Stomach (tissue), 4 donors: ENCODE measurements at regions not wholly inside any gene's neighbourhood (a gene's known extent, or its start where the extent isn't known, plus 50 kb on each side); places are given as distances from the start of the nearest gene placed in this dataset.

Source experiments
- POLR2A ChIP-seq, 4 donors: fragments of 450-650 bp; IDR thresholded peaks; one replicate each; pipeline ENCODE4 v1.6.1; 2016; ENCODE audit warnings: antibody characterized with exemption in 4 of 4, control low read depth in 2 of 4, mild to moderate bottlenecking in 1 of 4, moderate library complexity in 1 of 4
- TF ChIP-seq, protein P1 (sequence below), 7 experiments: fragments of 450-650 bp in 4 of 7; fragments of 200-600 bp in 3 of 7; sonication (generic) in 3 of 7; IDR thresholded peaks; one replicate each; pipeline ENCODE4 v1.5.1; 2016 to 2019; ENCODE audit warnings: antibody characterized with exemption in 7 of 7, control low read depth in 2 of 7, mild to moderate bottlenecking in 1 of 7

DNA sequence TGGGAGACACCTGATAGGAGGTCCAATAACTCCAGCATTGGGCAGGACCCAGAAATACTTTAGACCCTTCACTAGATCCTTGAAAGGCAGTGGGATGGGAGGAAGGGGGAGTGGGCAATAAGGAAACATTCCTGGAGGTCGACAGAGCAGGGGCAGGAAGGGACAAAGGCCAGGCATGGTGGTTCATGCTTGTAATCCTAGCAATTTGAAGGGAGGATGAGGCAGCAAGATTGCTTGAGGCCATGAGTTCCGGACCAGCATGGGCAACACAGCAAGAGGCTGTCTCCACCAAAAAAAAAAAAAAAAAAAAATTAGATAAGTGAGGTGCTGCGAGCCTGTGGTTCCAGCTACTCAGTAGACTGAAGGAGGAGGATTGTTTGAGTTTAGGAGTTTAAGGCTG is 134.9 kb downstream of the JCAD start:
- TF ChIP-seq, protein P1, sequence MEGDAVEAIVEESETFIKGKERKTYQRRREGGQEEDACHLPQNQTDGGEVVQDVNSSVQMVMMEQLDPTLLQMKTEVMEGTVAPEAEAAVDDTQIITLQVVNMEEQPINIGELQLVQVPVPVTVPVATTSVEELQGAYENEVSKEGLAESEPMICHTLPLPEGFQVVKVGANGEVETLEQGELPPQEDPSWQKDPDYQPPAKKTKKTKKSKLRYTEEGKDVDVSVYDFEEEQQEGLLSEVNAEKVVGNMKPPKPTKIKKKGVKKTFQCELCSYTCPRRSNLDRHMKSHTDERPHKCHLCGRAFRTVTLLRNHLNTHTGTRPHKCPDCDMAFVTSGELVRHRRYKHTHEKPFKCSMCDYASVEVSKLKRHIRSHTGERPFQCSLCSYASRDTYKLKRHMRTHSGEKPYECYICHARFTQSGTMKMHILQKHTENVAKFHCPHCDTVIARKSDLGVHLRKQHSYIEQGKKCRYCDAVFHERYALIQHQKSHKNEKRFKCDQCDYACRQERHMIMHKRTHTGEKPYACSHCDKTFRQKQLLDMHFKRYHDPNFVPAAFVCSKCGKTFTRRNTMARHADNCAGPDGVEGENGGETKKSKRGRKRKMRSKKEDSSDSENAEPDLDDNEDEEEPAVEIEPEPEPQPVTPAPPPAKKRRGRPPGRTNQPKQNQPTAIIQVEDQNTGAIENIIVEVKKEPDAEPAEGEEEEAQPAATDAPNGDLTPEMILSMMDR (IDR thresholded peaks at IDR 0.05): no peak
- no peak for TF ChIP-seq POLR2A (IDR thresholded peaks at IDR 0.05)
